K562 (cell line): ENCODE measurements at regions not wholly inside any gene's neighbourhood (a gene's known extent, or its start where the extent isn't known, plus 50 kb on each side); places are given as distances from the start of the nearest gene placed in this dataset.

ENCODE experiments used
- ARID3B ChIP-seq: fragments of 250-450 bp; sonication (Bioruptor Pico); IDR thresholded peaks from 2 replicates; pipeline ENCODE4 v1.4.0; 2020; ENCODE audit warnings: borderline replicate concordance
- EP300 ChIP-seq: IDR thresholded peaks from 2 replicates; pipeline ENCODE4 v1.6.1; 2012; ENCODE audit warnings: low read length, improper control_type of control experiment
- GATA2 ChIP-seq: sonication (generic); formaldehyde crosslinking; IDR thresholded peaks from 2 replicates; pipeline ENCODE4 v1.4.0; 2020; ENCODE audit warnings: mild to moderate bottlenecking, missing genetic modification reagents
- NR2C1 ChIP-seq, 2 experiments: fragments of 450-650 bp; IDR thresholded peaks; 2 replicates each; pipeline ENCODE4 v1.6.1; 2017; ENCODE audit warnings: mild to moderate bottlenecking in 2 of 2, antibody characterized with exemption in 1 of 2, inconsistent platforms in 1 of 2, missing compliant biosample characterization in 1 of 2, missing genetic modification characterization in 1 of 2
- POLR2AphosphoS5 ChIP-seq: IDR thresholded peaks from 2 replicates; pipeline ENCODE4 v1.6.1; 2011; ENCODE audit warnings: mild to moderate bottlenecking, low read depth, low read length, moderate library complexity; ENCODE audit not compliant: control insufficient read depth, insufficient read depth
- ZNF121 ChIP-seq: sonication (generic); formaldehyde crosslinking; conservative IDR thresholded peaks from 2 replicates; pipeline ENCODE4 v1.8.0; 2022; ENCODE audit warnings: missing genetic modification reagents

GRCh38 chr16:52034830-52035229 is 512.1 kb downstream of the TOX3 start:
- no peak for TF ChIP-seq ARID3B
- no peak for TF ChIP-seq GATA2
- TF ChIP-seq NR2C1 (IDR thresholded peaks at IDR 0.05): no peak
- no peak for TF ChIP-seq NR2C1 (tag; IDR thresholded peaks at IDR 0.05)
- no peak for TF ChIP-seq POLR2AphosphoS5
- no peak for TF ChIP-seq ZNF121 (CRISPR knock-in tag)
- TF ChIP-seq EP300: no peak
